Activated T-helper 2 cell treated with anti-CD3 and anti-CD28 coated beads, Interferon-gamma antibody, Interleukin-2, Interleukin-4, amounts not matched to agents 10 μg/mL and 5 μg/mL and 100 μg/mL, durations not matched to agents 14 hours and 24 hours and 36 hours (primary cell): ENCODE measurements at regions not wholly inside any gene's neighbourhood (a gene's known extent, or its start where the extent isn't known, plus 50 kb on each side); places are given as distances from the start of the nearest gene placed in this dataset.
"Not testable (repeated sequence)": the region's sequence is repeated elsewhere in the genome, so short reads cannot be mapped to it uniquely, and the experiment has no call there.

Experiments
- DNase-seq: peaks from one replicate; pipeline ENCODE4 v3.0.0; 2021; ENCODE audit warnings: low spot score
- H3K27ac Mint-ChIP-seq: one replicate; pipeline ENCODE4 v1.8.0; 2021; ENCODE audit warnings: mixed read lengths
- H3K27me3 Mint-ChIP-seq: one replicate; pipeline ENCODE4 v1.8.0; 2021; ENCODE audit warnings: low read depth, mixed read lengths
- H3K36me3 Mint-ChIP-seq: one replicate; pipeline ENCODE4 v1.8.0; 2021; ENCODE audit warnings: low read depth, mixed read lengths
- H3K4me1 Mint-ChIP-seq: one replicate; pipeline ENCODE4 v1.8.0; 2021; ENCODE audit warnings: low read depth, mixed read lengths
- H3K4me3 Mint-ChIP-seq: one replicate; pipeline ENCODE4 v1.8.0; 2021; ENCODE audit warnings: low read depth, mild to moderate bottlenecking, moderate library complexity, mixed read lengths
- H3K9me3 Mint-ChIP-seq: one replicate; pipeline ENCODE4 v1.8.0; 2021; ENCODE audit warnings: mixed read lengths
- intact Hi-C: fragments of 100-400 bp; cut with micrococcal nuclease; formaldehyde crosslinking; loops from one replicate; pipeline ENCODE4 v1.15.1; 2023

DNA sequence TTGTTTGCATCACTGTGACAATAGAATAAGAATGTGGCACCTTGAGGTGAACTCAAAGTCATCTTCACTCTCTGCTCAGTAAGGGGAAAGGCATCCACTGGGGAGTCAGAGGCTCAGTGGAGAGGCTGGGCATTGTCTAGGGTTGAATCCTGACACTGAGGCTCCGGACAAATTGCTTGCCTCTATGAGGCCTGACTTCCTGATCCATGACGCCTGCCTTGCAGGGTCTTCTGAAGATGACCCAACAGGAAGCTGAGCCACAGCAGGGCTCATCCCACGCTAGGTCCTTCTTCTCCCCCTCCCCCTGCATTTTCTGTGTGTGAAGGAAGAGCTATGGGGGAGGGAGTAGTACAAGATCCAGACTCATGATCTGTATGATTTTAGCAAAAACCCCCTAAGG is 265.1 kb downstream of the SH3BP4 start:
- Mint-ChIP-seq H3K9me3 (no peaks in the 10 kb centered on the region), H3K27me3 (peaks cover 9% of the 10 kb centered on the region), H3K4me3 (no peak overlapping the region), H3K27ac (no peak overlapping the region), H3K4me1 (no peaks in the 10 kb centered on the region), H3K36me3 (no peaks in the 10 kb centered on the region)
- DNase-seq, result no peak
- intact Hi-C loops, result no loop called here

DNA sequence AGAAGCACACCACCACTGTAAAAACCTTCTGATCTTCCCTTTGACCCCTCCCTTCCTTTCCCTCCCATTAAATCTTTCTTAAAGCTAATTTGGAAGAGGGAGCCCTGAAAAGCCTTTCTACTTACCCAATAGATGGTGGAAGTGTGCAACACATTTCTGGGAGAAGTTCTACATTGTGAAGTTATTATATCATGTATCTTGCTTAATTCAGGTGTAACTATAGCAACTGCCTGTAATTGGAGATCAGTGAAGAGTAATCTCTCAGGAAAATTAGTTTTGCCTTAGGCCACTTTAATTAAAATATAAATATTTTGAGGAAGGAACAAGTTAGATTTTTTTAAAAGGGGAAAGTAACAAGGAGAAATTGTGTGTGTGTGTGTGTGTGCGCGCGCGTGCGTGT is 266.0 kb downstream of the SH3BP4 start:
- intact Hi-C loops, result no loop called here
- Mint-ChIP-seq H3K27me3 (peaks cover 9% of the 10 kb centered on the region), H3K9me3 (no peaks in the 10 kb centered on the region), H3K27ac (no peak overlapping the region), H3K4me1 (no peaks in the 10 kb centered on the region), H3K4me3 (no peak overlapping the region), H3K36me3 (no peaks in the 10 kb centered on the region)
- DNase-seq, result no peak

DNA sequence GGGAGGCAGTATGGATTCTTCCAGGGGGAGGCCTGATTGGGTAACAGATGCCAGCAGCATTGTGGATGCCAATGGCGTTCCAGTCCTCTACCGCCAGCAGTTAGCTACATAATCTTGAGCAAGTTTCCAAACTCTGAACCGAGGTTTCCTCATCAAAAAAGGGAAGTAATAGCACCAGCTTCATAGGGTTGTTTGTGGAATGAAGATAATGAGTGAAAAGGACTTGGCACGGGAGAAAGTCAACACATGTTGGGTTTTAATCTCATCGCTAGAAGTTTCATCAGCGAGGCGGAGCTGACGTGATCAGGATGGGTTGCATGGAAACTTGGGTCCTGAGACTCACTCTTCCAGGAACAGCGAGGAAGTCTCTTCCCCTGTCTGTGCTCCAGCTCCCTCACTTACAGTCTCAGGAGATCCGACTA is 266.7 kb downstream of the SH3BP4 start:
- Mint-ChIP-seq H3K36me3 (no peaks in the 10 kb centered on the region), H3K27ac (no peak overlapping the region), H3K9me3 (no peaks in the 10 kb centered on the region), H3K4me1 (no peaks in the 10 kb centered on the region), H3K27me3 (peaks cover 8% of the 10 kb centered on the region), H3K4me3 (no peak overlapping the region)
- intact Hi-C loops, result no loop called here
- DNase-seq, result no peak

GRCh38 chr2:235219048-235219447 is 267.2 kb downstream of the SH3BP4 start:
- no peak for DNase-seq
- Mint-ChIP-seq H3K9me3 (no peaks in the 10 kb centered on the region), H3K27ac (no peak overlapping the region), H3K27me3 (peaks cover 8% of the 10 kb centered on the region), H3K4me3 (no peak overlapping the region), H3K36me3 (no peaks in the 10 kb centered on the region), H3K4me1 (no peaks in the 10 kb centered on the region)
- intact Hi-C loops, result no loop called here

DNA sequence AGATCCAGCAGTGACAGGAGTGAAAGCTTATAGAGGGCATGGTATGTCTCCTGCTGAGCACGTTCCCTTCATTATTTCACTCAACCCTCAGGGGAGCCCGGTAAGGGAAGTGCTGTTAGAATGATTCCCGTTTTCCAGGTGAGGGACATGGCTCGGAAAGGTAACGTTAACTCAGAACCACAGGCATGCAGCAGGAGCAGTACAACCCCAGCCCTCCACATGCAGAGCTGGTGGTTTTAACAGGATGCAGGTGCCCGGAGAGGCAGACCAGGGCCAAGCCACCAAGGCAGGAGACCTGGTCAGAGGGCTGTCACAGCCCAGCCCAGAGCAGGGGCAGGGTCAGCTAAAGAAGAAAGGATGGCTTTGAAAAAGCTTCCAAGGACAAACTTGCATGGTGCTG is 268.5 kb downstream of the SH3BP4 start:
- H3K27ac Mint-ChIP-seq, result no peak overlapping the region
- H3K9me3 Mint-ChIP-seq, result no peaks in the 10 kb centered on the region
- no peaks in the 10 kb centered on the region for H3K36me3 Mint-ChIP-seq
- intact Hi-C loops, result no loop called here
- H3K27me3 Mint-ChIP-seq, result peaks cover 8% of the 10 kb centered on the region
- H3K4me3 Mint-ChIP-seq, result no peak overlapping the region
- H3K4me1 Mint-ChIP-seq, result no peaks in the 10 kb centered on the region
- DNase-seq, result no peak

DNA sequence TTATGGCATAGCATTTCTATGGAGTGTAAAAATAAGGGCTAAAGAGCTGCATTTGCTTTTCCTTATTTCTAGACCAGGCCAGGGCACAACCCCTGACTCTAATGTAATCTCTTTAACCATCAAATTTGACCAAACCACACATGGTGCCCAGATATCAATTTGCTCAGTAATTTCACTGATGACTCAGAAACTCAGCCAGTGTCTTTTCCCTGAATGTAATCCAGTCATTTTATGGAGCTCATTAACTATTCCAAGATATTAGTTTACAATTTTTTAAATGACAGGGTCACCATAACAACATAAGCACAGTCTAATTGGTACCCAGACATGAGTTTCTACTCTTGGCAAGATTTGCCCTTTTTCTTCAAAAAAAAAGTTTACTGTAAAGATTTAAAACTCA is 270.8 kb upstream of the AGAP1 start:
- no peak overlapping the region for H3K4me3 Mint-ChIP-seq
- no peaks in the 10 kb centered on the region for H3K4me1 Mint-ChIP-seq
- intact Hi-C loops, result no loop called here
- no peaks in the 10 kb centered on the region for H3K9me3 Mint-ChIP-seq
- no peaks in the 10 kb centered on the region for H3K27me3 Mint-ChIP-seq
- no peak overlapping the region for H3K27ac Mint-ChIP-seq
- no peak for DNase-seq
- H3K36me3 Mint-ChIP-seq, result no peaks in the 10 kb centered on the region

DNA sequence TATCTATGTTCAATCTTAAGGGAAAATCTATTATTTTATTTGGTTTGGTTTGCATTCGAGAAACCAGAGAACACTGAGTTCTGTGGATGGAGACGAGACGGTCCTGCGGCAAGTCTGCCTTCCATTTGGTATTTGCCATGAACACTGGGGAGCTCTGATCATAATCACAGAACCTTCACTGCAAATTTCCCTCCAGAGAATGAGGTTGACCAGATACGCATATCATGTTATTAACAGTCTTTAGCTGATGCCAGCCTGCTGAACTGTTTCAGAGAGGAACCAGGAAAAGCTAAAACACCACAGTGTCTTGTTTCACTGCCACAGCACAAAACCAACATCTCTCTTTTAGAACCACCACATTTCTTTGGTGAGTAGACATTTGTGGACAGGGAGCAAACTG is 269.4 kb upstream of the AGAP1 start:
- no peak overlapping the region for H3K4me3 Mint-ChIP-seq
- intact Hi-C loops, result no loop called here
- no peaks in the 10 kb centered on the region for H3K36me3 Mint-ChIP-seq
- DNase-seq, result no peak
- no peak overlapping the region for H3K27ac Mint-ChIP-seq
- H3K27me3 Mint-ChIP-seq, result no peaks in the 10 kb centered on the region
- no peaks in the 10 kb centered on the region for H3K4me1 Mint-ChIP-seq
- H3K9me3 Mint-ChIP-seq, result no peaks in the 10 kb centered on the region

DNA sequence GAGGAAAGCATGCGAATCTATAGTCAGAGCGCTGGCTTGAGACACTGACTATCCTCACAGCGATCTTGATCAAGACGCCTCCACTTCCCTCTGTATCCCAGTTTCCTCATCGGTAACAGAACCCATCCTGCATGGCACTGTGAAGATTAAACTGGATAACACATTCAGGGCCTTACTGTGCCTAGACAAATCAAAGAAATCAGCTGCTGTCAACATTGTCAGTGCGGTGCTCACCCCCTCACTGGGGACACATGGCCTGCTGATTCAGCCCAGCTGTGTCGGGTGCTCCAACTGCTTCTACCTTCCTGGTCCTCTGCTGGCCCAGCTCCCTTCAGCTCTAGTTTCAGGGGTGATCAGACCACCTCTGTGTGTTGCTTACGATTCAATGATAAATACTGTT is 268.6 kb upstream of the AGAP1 start:
- intact Hi-C loops, result no loop called here
- DNase-seq, result no peak
- H3K4me3 Mint-ChIP-seq, result no peak overlapping the region
- no peaks in the 10 kb centered on the region for H3K27me3 Mint-ChIP-seq
- H3K36me3 Mint-ChIP-seq, result no peaks in the 10 kb centered on the region
- no peaks in the 10 kb centered on the region for H3K9me3 Mint-ChIP-seq
- H3K27ac Mint-ChIP-seq, result no peak overlapping the region
- H3K4me1 Mint-ChIP-seq, result no peaks in the 10 kb centered on the region

DNA sequence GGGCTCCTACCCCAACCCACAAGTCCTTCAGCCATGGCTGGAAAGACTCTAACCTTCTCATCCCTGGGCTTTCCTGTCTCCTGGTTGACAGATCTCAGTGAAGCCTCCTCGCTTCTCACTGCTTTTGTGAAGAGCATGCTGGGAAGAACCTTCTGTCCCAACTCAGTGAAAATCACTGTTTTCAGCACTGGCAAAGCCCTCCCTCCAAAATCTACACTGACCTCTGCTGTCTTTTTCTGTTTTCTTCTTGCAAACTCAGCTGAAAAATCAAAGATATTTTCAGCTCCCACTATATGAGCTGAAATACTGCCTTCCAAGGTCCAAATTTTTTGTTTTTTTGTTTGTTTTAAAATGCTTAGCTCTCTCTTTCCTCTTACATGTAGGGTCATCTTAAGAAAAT is 266.3 kb upstream of the AGAP1 start:
- no peaks in the 10 kb centered on the region for H3K27me3 Mint-ChIP-seq
- intact Hi-C loops, result no loop called here
- no peak for DNase-seq
- no peak overlapping the region for H3K27ac Mint-ChIP-seq
- no peaks in the 10 kb centered on the region for H3K9me3 Mint-ChIP-seq
- no peaks in the 10 kb centered on the region for H3K36me3 Mint-ChIP-seq
- H3K4me1 Mint-ChIP-seq, result no peaks in the 10 kb centered on the region
- no peak overlapping the region for H3K4me3 Mint-ChIP-seq

- H3K4me3 Mint-ChIP-seq, DNase-seq, H3K27ac Mint-ChIP-seq, H3K27me3 Mint-ChIP-seq, intact Hi-C loops, H3K9me3 Mint-ChIP-seq, H3K4me1 Mint-ChIP-seq, H3K36me3 Mint-ChIP-seq: not testable (repeated sequence)
Measured at GRCh38 chr2:235228422-235228821, 265.4 kb upstream of the AGAP1 start.

- H3K4me1 Mint-ChIP-seq, result no peaks in the 10 kb centered on the region
- H3K9me3 Mint-ChIP-seq, result no peaks in the 10 kb centered on the region
- intact Hi-C loops, result no loop called here
- peaks cover 2% of the 10 kb centered on the region for H3K27me3 Mint-ChIP-seq
- H3K4me3 Mint-ChIP-seq, result no peak overlapping the region
- DNase-seq, result no peak
- H3K36me3 Mint-ChIP-seq, result no peaks in the 10 kb centered on the region
- H3K27ac Mint-ChIP-seq, result no peak overlapping the region
Measured at GRCh38 chr2:235229236-235229635, 264.6 kb upstream of the AGAP1 start.

DNA sequence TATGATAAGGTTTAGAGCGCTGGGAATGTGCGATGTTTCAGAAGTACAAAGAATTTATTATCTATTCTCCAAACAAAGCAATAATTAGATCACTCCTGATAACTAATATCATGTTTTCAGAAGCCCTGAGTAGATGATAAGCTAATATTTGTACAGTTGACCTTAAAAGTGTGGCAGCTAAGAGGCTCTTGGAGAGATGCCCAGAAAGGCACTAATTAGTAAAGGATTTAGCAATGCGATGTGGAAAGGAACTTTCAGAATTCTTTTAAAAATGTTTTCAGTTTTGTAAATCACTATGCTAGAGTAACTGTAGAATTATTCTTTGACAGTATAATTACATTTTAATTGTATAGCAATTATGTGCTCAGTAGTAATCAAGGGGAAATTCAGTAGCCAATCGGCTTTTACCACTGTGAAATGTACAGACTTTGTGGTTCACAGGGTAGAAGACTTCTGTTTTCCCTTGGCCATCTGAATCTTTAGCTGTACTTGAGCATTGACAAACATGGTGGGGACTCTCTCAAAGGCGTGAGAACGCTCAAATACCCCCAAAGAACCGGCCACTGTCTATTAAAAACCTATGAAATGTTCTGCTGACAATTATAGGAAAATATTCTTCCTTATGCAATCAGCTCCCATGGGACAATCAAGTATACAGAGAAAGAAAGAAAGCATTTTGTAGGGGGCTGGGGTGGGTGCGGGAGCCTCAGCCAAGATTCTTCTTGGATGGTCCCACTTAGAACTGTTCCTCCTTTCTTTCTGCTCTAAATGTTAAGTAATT is 262.8 kb upstream of the AGAP1 start:
- intact Hi-C loops, result no loop called here
- no peak for DNase-seq
- Mint-ChIP-seq H3K9me3 (no peaks in the 10 kb centered on the region), H3K27me3 (peaks cover 2% of the 10 kb centered on the region), H3K4me1 (peaks cover 2% of the 10 kb centered on the region), H3K4me3 (no peak overlapping the region), H3K36me3 (no peaks in the 10 kb centered on the region), H3K27ac (no peak overlapping the region)

- Mint-ChIP-seq H3K27me3 (peaks cover 2% of the 10 kb centered on the region), H3K27ac (no peak overlapping the region), H3K9me3 (no peaks in the 10 kb centered on the region), H3K4me1 (peaks cover 2% of the 10 kb centered on the region), H3K4me3 (no peak overlapping the region), H3K36me3 (no peaks in the 10 kb centered on the region)
- DNase-seq, result no peak
- intact Hi-C loops, result no loop called here
Measured at GRCh38 chr2:235232449-235233433, 261.1 kb upstream of the AGAP1 start.
